Activated gamma-delta T cell treated with anti-CD3 and anti-CD28 coated beads, Interleukin-2, amount 50 U/mL, for 16 hours (primary cell): ENCODE measurements at regions not wholly inside any gene's neighbourhood (a gene's known extent, or its start where the extent isn't known, plus 50 kb on each side); places are given as distances from the start of the nearest gene placed in this dataset.

Experiments
- DNase-seq: peaks from one replicate; pipeline ENCODE4 v3.0.0-alpha.2; 2020; ENCODE audit warnings: low read depth

DNA sequence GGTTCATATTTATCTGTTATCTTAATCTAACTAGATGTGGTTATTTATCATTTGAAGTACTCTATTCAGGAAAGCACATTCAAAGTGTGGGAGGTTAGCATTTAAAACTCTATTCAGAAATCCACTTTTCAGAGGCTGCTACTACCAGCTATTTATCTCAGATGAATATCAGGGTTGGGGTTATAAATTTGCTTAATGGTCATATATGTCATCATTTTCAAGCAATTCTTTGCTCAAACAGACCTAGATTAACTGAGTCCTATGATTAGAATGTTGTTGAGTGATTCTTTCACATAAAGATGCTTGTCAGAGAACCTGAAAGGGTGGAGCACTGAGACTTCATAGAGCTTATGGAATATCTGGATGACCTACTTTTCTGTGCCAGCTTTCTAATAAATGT, 436.9 kb upstream of the TGFBR2 start:
- no peak for DNase-seq

DNA sequence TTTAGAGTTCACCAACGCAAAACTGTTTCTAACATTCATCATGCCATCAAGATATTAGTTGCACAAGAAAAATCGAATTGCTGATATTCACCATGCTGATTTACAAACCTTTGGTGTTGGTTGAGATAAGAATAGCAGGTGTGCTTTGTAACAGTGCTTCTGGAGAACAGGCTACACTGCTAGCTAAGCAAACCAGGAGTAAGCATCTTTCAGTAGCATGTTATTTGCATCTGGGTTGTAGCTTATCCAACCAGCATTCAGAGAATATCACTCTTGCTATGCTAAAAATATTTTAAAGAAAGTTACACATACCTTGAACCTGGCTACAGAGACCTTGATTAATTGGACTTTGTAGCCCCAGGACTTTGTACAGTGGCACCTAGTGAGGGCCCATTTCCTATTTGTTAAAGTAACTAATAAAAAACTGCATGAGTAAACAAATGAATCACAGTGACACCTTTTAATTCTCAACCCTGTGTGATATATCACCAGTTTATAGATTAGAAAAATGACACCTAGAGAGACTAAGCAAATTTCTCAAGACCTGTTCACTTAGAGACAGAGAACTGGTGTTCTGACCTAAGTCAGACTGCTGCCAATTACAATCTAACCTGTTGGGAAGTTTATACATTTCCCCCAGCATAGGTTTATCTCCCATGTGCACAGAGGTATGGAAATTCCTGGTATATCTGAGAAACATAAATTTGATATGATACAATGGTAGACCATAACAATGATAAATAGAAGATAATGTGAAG, 435.5 kb upstream of the TGFBR2 start:
- no peak for DNase-seq

DNA sequence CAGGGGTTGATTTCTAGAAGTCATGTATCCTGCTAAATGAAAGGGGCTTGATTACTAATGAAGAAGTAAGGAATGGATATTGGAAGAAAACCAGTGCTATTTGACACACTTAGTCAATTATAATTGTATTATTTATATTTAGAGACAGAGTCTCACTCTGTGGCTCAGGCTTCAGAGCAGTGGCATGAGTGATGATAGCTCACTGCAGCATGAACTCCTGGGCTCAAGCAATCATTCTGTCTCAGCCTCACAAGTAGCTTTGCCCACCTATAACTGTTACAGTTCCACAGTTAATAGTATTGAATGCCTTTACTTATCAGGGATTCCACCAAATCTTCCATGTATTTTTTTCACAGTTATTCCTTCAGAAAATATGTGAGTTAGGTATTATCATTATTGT, 432.0 kb upstream of the TGFBR2 start:
- DNase-seq: no peak

DNA sequence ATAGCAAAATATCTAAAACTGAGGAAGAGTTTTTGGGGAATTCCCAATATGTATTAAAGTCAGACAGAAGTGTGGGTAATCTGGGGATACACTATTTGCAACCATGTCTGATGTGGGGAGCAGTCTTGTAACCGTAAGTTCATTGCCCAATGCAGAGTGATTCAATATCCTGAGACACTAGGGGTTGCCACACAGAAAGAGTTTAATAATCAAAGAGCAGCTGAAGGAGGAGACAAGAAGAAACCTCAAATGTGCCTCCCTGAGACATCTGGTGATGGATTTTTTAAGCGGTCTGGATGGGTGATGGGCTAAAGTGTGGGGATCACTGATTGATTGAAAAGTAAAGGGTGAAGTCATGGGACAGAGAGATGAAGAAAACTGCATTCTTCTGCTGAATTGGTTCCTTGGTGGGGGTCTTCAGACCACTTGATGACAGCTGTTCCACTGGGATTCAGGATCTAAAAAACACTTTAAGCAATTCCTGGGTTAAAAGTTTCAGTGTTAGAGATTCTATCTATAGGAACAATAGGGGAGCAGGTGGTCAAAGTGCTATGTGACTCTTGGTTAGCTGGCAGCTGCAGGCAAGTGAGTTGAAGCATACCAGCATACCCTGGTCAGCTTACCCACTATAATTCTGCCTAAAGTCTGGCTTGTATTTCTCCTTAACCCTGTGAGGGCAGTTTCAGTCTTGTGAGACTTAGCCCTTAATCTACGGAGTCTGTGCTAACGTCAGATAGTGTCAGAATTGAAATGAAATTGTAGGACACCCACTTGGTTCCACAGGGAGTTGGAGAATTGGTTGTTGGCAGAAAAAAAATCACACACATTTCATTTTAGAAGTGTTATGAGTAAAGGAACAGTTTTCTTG, 425.9 kb upstream of the TGFBR2 start:
- no peak for DNase-seq

DNA sequence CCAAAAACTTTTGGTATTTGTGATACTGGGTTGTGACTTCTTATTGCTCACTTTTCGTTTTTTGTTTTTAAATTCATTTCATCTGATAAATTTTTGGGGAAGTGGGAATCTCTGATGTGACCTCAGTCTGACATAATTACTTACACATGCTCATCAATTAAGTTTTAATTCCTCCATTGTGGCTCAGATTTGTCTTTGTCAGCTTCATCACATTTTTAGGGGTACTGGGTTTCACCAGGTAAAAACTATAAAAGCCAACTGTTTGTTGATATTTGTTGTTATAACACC, 425.3 kb upstream of the TGFBR2 start:
- no peak for DNase-seq

DNA sequence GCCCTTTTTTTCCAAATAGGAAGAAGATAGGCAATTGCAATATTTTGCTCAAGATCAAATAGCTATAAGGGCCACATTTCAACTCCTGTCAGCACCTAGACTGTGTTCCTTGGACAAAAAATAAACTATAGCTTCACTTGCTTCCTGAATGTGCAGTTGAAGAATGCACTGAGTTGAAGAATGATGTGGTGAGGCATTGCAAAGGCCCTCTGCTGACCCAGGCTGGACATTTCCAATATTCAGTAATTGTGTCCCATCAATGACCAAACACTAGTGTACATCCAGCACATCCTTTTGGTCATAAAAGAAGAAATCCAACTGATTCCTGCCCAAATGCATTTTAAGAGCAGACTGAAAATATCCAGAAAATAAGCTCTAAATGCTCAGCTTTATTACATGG, 424.8 kb upstream of the TGFBR2 start:
- no peak for DNase-seq

DNA sequence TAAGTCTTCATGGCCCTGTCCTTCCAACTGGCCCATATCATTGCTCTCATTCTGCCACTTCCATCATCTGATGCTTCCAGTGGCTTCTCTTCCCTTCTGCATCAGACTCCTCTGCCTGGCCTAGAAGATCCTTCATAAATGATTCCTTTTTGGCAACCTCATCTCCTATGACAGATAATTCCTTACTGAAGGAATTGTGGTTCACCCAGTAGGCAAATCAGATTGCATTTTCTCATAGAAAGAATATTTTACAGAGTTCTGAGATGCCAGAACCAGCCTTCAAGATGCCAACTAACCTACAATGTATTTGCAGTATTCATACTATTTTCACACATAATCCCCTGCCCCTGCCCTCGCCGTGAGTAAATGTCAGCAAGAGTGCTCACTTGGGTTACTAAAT, 423.0 kb upstream of the TGFBR2 start:
- DNase-seq: no peak

DNA sequence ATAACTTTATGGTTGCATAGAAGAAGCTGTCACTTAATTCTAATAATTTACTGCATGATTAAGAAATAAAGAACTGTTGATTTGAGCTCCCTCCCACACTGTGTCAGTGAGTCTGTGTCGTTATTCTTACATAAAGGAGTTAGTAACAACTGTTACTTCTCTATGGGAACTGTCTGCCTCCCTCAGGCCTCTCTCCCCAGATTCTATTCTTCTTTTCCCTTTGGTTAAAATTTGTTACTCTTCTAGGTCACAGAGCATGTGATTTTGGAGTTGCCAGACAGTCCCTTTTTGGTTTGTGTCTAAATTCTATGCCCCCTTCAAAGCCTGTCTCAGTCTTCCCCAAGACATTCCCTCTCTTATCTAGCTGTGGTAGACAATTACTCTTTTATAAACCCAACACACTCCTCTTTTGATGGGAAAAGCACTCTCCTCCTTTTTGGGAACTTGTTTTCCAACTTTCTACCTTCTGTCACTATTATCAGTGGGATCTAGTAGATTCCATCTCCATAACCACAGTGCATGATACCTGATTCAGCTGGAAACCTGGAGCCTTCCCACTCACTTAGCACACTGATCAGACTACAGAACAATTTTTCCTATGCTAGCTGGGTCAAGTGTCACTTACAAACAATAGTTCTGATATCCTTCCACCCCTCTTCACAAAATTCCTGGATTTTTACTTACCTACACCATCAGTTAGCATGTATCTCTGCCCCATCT, 422.1 kb upstream of the TGFBR2 start:
- no peak for DNase-seq

DNA sequence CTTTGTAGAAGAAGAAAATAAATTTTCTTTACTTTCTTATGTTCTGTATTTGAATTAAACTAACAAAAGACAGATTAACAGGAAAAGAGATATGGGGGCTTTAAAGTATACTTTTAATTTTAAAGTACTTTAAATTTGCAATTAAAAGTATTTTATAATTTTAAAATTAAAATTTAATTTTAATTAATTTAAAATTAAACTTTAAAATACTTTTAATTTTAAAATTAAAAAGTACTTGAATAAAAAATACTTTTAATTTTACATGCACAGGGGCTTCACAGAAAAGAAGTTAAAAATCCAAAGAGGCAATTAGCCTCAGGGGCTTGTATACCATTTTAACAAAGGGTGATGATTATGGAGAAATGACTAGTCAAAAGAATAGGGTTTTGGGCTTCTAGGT, 420.5 kb upstream of the TGFBR2 start:
- DNase-seq: no peak

DNA sequence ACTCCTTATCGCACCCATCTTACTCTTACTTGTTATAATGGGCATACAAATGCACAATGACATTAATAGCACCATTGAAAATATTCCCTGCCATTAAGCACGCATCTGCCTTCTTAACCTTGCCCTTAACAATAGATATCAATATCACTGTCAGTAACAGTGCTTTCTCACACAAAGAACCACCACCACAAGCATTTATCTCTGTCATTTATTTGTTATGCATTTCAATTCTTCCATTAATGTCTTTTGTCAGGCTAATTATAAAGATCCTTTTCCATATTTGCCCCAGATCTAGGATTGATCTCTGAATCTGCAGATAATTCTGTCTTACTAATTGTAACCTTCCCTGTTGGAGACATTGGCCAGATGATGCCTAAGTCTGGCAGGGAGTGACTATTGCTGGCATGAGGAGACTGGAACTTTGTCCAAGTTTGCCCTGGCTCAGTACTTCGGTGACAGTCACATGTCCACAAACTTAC, 419.6 kb upstream of the TGFBR2 start:
- no peak for DNase-seq

DNA sequence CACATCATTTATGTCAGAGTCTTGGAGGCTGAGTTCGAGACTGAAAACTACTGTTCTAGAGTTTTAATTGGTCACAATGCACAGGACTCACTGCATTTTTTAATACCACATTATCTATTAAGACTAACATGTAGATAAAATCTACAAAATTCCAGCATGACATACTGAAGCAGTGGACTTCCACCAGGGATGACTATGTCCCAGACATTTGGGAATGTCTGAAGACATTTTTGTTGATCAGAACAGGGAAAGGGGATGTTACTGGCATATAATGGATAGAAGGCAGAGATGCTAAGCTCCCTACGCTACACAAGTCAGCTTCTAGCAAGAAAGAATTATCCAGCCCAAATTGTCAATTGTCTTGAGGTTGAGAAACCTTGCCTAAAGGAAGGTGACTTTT, 419.0 kb upstream of the TGFBR2 start:
- no peak for DNase-seq

DNA sequence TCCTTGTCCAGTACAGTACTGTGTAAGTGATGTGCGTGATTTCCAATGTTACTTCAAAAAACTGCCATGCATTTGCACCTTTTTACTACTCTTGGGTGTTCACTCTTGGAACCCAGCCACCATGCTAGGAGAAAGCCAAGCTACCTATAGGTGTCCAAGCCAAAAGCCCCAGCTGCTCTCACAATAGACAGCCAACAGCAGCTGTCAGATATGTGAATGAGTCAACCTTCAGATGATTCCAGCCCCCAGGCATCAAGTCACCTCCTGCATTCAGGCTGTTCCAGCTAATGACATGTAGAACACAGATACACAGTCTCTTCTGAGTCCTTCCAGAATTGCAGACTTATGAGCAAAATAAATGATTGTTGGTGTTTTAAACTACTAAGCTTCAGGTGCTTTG, 417.7 kb upstream of the TGFBR2 start:
- DNase-seq: no peak

DNA sequence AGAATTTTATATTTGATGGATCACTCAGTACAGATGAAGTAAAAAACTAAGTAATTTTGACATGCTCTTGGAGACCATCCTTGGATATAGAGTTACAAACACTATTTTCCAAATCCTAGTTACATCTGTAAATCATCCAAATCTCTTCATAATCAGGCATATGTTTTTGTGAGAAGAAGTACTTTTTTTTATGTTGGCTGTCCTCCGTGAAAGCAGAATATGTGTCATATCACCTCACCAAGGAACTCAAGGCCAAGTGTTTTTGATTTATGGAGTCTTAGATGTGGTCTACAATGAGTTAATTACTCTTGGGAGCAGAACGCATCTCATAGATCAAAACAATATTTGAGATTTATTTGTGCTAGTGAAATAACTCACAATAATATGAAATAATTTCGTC, 416.5 kb upstream of the TGFBR2 start:
- no peak for DNase-seq

DNA sequence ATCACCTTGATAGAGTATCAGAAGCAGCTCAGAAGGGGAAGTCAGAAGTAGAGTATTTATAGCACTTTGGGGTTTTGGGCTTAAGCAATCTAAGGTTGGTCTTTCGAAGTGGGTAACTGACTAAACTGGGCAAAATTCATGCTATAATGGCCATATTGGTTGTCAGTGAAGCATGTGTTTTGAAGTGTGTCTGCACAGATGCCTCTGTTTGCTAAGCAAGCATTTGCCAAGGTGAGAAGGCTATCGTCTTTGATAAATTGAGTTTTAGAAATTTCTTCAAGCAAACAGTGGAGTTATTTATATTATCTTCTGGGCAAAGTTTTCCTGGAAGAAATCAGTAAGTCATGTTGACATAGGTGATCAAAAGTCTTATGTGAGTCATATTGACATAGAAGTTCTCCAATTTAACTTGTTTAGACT, 412.8 kb upstream of the TGFBR2 start:
- no peak for DNase-seq

DNA sequence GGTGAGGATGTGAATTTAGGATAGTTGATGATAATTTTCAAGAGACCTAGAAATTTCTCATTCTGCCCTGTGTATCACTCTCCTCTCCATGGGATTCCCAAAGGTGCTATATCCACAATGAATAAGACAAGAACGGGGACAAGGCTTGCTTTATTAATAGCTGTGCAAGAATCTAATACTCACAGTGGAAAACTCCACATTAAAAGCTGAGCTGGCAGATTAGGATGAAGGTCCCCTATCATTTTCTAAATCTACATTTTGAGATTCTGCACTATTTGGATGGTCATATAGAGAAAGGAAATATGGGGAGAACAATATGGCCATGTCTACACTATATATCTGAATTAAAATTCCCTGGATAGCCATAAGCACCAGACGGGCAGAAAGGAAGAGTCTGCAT, 411.0 kb upstream of the TGFBR2 start:
- DNase-seq: no peak

DNA sequence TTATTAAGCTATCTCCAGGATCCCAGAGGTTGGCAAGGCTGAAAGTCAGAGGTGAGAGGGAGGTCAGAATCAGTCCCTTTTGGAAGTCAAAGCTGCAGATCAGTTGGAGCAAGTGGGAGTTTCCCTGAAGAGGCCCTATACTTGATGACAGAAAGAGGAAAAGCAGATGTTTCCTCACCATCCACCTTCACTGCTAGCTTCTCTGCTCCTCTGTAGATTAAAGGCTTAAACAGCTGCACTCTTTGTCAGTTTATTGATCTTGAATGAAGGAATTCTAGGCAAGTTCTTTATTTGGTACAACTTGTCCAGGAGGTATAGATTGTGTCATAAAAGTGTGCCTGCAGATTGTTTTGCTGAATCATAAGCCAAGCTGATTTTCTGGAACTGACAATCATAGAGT, 408.2 kb upstream of the TGFBR2 start:
- no peak for DNase-seq

DNA sequence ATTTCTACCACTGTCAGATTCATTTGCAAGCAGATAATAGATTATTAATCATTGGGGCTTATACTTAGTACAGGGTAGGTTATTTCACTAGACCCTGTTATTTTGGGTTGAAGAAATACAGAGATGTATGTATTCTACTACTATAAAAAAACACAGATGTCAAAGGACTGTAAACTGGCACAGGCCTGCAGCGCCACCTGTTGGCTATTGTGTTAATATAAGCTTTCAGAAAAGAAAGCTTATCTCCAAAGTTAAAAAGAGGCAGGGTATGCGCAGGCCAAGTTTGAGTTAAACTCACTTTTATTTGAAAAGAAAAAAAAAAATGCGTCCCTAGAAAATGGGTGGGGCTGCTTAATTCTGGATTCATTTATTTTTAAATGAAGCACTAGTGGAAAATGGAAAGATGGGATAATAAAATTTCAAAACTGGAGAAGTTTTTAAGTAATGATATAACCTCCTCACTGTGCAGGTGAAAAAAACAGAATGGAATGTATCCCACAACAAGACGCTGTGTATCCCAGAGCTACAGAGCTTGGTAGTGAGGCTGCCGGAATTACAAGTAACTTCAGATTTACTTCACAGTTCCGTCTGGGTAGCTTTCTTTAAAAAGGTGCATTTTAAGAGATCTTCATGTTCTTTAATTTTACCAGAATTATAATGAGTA, 407.2 kb upstream of the TGFBR2 start:
- DNase-seq: peak; percentile 48

DNA sequence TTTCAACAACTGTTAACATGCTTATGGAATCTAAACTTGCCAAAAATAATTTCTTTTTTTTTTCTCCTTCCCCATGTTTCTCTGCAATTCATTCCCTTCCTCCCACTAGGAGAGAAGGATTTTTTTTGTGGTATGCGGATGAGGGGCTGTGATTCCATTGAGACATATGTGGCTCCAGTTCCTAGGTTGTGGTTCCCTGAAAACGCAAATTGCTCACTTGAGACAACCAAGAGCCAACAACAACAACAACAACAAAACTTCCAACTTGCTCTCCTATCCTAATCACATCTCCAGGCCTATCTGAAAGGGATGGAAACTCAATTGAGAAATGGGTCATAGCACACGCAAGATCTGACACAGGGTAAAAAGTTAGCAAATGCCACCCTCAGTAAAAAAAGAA, 406.5 kb upstream of the TGFBR2 start:
- DNase-seq: no peak

DNA sequence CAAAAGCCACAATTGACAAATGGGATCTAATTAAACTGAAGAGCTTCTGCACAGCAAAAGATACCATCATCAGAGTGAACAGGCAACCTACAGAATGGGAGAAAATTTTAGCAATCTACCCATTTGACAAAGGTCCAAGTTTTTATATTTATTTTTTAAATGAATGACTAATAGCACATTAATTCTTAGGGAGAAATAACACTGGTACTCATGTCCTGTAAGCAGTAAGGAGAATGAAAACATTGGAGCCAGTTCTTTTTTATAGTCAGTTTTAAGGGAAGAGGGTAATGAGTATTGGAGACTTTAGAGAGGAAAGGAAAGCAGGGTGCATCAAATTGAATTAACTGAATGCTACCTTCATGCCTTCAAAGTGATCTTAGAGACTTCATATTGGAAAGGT, 404.7 kb upstream of the TGFBR2 start:
- DNase-seq: no peak

DNA sequence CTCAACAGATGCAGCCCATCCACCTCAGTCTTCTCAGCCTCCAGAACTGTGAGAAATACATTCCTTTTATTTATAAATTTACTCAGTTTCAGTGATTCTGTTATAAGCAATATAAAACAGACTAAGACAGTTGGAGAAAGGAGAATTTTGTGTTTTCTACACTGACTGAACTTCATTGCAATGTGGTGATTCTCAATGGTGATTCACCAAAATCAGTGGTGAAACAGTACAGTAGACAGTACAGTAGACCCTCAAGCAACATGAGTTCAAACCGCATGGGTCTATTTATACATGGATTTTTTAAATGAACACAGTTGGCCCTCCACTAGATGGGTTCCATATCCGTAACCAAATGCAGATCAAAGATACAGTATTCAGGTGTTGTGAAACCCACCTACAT, 403.1 kb upstream of the TGFBR2 start:
- no peak for DNase-seq

DNA sequence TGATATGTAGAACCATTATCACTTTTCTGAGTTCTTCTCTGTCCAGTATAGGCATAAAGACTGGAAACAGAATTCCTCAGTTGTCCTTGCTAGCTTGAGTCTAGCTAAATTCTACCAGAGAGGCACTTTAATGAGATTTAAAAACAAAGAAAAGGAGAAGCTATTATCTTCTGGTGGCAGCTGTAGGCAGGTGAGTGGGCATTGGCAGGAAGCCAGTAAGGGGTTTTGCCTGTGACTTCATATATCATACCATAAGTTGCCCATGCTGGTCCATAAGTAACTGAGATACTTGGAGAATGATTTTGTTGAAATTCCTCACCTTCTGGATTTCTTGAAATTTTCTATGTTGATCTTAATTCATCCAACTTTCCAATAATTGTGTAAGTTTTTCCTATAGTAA, 402.3 kb upstream of the TGFBR2 start:
- no peak for DNase-seq

DNA sequence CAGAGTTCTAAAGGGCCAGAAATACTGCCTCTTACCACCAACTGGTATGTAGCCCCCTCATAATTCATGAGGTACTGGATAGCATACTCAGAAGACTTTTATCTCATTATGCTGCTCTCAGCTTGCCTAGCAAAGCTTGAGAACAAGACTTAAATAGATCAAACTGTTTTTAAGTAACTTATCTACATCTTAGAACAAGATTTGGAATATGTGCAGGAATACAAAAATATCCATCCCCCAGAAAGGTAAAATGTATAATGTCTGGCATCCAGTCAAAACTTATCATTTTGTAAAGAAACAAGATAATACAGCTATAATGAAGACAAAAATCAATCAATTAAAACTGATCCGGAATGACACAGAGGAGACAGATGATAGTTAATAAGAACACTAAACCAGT, 400.4 kb upstream of the TGFBR2 start:
- no peak for DNase-seq

DNA sequence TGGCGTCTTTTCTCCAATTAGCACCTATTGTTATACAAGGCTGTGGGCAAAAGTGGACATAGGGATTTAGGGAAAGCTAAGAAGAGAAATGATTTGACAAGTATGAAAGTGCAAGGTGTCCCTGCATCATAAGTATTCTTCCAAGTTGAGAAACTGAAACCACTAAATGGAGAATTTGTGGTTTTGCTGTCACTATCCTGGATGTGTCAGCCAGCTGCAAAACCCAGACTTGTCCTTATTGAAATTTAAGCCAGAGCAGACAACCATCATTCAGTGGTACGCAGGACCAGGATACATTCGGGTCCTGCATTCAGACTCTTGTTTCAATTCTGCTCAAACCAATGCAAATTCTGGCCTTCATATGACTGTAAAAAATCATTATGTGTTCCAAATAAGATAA, 384.8 kb upstream of the TGFBR2 start:
- DNase-seq: no peak
